ENCODE measurements at regions not wholly inside any gene's neighbourhood (a gene's known extent, or its start where the extent isn't known, plus 50 kb on each side); places are given as distances from the start of the nearest gene placed in this dataset.

DNA sequence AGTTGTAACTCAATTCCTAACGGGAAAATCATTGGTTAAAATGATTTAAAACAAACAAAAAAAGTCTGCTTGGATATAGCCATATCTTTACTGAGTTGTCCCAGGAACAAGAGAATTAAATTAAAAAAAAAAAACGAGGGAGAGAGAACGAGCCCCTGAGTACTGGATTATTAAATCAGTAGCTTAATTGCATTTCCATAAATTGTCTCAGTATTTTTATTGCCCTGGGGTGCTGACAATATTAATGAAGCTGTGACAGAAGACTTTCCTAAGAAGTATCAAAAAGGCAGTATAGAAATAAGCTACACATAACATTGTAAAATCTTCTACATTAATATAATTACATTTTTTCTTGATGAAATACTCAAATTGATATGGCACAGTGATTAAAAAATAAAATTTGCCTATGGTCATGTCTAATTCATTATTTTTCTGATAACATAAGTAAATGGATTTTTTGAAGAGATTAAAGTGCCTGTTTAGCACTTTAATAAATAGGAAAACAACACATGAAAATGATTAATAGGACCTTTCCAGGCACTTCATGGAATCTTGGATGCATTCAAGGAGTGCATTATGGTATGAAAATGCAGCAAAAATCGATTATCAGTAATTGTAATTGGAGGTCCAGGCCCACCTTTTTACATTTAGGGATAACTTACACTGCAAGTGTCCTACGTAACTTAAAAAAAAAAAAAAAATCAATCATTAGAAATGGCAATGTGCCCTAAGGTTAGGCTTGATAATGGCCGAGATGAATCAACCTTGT lies 2233.4 kb downstream of the ARAP2 start:
- no peak for DNase-seq (ENCODE audit: low read depth)

DNA sequence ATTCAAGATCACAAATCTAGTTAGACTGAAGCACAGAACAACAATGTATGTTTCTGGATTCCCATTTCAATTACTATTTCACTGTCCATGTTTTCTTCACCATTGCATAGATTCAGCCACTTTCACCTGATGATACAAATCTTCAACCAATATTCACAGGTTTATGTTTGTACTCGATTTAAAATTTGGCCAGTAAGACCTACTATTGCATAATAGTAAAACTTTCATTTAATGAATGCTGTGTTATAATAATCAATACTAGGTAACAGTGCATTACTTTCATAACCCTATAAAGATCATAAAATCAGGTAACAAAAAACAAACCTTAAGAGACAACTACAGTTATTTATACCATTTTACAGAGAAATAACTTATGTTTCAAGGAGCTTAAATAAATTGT lies 2209.1 kb downstream of the ARAP2 start:
- DNase-seq (ENCODE audit: low read depth): no peak

DNA sequence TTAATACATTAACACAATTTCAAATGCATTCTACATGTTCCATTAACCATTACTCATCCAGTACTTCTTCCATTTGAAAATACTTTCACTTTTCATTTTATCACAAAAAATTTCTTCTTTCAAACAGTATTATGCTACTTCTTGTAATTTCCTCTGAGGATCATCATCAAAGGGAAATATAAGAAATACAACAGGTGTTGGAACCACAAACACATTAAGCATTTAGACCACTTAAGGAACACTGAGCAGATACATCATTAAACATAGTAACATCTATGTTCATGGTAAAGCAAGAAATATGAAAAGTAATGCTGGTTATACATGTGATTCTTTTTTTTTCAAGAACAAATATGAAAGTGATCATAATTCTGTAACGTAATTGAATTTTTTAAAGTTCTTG lies 2207.0 kb downstream of the ARAP2 start:
- no peak for DNase-seq (ENCODE audit: low read depth)

DNA sequence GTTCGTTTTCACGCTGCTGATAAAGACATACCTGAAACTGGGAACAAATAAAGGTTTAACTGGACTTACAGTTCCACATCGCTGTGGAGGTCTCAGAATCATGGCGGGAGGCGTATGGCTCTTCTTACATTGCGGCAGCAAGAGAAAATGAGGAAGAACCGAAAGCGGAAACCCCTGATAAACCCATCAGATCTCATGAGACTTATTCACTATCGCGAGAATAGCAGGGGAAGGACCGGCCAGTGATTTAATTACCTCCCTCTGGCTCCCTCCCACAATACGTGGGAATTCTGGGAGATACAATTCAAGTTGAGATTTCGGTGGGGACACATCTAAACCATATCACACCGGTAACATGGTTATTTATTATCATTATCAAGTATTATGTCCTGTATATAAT lies 2204.5 kb downstream of the ARAP2 start:
- no peak for DNase-seq (ENCODE audit: low read depth)

DNA sequence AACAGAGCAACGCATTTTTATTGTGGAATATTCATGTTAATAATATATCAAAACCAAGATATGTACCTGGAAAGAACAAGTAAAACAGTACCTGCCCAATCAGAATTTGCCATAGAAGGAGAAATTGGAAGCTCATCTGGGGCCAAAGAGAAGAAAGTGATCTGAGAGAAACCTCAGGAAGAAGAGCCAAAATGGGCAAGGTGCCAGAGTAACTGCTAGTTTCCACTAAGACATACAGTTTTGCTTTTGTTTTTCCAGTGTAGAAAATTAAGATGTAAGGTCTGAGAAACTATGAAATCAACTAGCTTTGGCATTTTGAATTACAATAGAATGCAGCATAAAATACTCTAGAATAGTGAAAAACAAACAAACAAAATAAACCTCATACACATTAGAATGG lies 2201.2 kb downstream of the ARAP2 start:
- no peak for DNase-seq (ENCODE audit: low read depth)

DNA sequence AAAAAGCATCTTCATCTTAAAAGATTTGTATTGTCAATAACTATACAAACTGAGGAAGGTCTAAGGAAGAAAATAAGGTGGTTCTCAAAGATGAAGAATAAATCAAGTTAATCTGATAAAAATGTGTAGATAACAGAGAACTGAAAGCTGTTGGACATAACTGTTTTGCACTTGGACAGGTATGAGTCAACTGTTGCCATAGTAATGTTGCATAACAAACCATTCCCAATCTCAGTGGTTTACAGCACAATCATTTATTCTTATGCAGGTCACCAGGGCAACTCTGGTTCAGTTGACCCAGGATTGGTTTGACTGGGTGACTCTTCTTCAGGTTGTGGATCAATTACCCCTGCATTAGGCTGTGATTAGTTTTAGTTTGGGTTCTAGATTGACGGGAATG lies 2197.7 kb downstream of the ARAP2 start:
- DNase-seq (ENCODE audit: low read depth): peak; percentile 61

DNA sequence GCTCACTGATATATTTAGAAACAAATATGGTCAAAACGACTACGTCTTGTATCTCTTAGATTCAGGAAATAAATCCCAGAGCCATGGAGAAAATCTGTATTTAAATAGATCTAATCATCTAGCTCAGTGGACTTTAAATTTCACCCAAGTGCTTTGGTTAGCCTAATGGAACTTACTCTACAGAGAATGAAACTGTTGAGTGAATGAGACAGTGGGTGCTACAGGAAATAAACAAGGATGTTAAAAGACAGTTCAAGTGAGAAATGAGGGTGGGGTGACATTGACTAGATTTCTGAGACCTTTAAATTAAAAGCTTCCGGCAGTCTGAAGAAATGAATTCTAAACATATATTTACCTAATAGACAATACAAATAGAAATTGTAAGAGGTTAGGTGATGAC lies 2197.0 kb downstream of the ARAP2 start:
- no peak for DNase-seq (ENCODE audit: low read depth)

DNA sequence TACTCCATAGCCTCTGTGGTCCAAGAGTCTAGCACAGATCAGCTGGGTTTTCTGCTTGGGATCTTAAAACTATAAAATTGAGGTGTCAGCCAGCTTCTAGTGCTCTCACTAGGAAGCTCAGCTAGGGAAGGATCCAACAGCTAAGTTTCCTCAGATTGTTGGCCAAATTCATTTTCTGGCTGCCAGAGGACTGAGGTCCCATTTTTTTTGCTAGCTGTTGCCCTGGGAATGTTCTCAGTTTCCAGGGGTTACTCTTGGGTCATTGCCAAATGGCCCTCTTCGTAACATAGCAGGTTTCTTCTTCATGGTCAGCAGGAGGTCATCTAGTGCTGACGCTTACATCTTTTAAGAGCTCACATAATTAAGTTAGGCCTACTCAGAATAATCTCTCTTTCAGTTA lies 2178.2 kb downstream of the ARAP2 start:
- no peak for DNase-seq (ENCODE audit: low read depth)

DNA sequence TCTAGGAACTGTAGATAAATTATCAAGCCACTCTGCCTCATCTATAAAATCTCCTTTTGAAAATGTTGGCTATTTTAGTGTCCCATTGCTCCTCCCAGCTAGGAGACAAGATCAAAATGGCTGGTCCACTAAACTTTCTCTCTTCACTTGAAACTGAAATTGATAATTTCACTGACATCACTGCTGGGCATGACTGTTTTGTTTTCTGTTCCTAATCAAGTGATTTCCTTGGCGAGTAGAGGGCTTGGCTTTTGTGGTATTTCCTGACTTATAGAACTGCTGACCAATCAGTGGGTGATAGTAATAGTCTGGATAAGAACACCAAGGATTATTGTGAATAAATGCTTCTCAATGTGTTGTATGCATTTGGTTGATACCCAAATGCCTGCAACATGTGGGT lies 2152.9 kb downstream of the ARAP2 start:
- DNase-seq (ENCODE audit: low read depth): no peak

DNA sequence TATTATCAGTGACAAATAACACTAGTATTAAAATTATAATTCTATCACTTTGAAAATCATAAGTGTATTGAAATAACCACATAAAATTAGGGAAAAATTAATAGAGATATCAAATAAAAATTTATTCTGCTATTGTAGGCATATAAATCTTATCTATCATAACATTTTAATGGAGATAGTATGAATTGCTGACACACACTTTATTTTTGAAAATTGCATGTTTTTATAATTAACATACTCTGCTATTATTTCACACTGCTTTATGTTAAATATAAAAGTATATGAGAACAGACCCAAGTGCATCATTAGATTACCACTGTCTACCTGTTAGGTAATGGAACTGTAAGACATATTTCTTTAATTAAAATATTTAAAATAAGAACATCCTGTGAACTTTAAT lies 2150.2 kb downstream of the ARAP2 start:
- DNase-seq (ENCODE audit: low read depth): no peak

DNA sequence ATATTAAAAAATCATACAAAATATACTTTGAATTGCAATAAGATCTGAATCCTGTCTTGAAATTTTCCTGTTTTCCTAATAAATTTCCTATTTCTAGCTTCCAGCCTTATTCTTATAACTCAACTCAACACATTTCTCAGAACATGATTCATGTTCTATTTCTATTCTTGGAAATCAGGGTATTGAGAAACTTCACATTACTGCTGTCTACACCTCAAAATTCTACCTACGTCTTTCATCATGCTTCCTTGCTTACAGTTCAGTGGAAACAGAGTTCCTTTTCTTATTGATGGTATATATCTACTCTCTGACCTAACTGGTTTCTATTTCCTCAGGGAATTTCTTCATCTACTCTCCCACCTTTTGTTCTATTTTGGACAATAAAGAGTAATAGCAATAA lies 2139.0 kb downstream of the ARAP2 start:
- DNase-seq (ENCODE audit: low read depth): no peak

DNA sequence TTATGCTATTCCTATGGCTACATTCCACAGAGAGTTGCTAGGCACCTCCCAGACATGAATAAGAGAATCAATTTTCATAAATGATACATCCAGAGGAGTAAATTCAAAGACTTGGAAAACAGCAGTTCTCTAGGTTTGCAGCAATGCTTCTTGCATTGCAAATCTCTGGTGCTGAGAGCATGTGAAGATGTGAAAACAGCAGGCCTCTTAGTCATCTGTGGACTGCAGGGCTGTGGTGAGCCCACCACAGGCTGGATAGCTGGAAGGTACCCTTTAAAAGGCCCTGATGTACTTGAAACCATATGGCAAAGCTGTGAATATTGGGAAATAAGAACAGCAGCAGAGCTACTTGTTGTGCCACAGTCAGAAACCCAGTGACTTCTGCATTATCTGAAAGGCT lies 2135.9 kb downstream of the ARAP2 start:
- peak; percentile 10 for DNase-seq (ENCODE audit: low read depth)

DNA sequence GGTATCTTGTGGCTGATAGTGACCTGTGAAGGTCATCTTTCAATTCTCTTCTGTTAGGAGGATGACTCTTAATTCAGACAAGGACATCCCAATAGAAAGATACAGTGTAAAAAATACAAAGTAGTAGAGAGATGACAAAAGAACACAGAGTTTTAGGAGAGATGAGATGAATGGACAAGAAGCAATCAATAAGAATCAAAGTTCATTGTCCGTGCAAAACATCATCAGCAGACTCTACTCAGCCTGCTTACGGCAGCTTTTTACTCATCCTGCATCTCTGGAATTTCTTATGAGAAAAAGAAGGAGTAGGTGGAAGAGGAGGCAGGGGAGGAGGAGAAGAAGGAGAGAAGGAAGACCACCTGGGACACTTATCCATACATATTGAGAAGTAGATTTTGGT lies 2131.7 kb downstream of the ARAP2 start:
- DNase-seq (ENCODE audit: low read depth): no peak

DNA sequence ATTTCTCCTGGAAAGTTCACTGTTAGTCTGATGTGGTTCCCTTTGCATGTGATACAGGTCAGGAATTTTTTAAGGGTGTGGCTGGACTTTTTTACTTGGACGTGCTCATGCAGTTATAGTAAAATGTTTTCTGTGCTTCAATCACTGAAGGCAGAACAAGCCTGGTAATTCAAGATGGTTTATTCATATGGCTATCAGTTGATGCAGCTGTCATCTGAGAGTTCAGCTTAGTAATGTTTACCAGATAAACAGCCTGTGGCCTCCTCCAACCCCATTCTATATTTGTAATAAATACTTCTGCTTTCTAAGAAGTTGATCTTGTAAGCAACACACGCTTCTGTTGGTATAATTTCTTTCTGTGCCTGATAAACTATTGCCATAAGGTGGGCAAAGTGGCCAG lies 2105.9 kb downstream of the ARAP2 start:
- DNase-seq (ENCODE audit: low read depth): no peak

DNA sequence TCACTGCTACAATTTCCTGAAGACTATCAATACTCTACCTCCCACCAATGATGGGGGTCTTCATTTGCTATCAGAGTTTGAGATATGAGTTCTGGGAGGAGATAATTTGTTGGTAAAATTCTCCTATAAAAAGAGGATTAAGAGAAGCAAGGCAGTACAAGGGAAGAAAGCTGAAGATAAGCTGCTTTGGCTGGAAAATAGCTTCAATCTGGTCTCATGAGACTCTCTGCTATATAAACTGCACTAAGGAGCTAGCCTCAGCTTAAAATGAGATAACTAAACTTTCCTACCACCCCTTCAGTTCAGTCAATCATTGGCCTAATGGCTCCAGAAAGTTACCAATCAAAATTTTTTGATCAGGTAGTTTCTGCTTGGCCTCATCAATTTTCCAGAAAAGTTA lies 2105.0 kb downstream of the ARAP2 start:
- no peak for DNase-seq (ENCODE audit: low read depth)

DNA sequence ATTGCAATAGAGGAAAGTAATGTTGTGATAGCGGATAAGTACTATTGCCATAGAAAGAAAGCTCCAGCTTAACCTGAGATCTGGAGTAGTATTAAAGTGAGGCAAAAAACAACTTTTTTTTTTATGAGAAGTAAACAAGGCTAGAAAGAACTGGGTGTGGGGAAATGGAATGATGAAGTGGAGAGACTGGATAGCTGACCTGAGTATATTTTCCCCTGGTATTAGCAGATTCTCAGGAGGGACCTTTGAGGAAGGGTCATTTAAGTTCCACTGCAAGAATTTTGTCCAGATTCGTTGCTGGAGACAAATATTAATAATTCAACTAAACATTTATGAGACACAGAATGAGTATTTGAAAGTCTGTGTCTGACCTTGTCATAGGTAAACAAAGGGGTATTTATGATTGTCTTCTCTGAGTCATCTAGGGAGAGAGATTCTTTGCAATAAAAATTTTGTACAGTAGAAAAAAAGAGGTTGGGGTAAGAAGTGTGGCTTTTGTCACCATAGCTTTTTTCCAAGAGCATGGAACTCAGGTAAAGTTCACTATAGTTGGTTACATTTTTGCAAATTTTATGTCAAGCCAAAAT lies 2095.9 kb downstream of the ARAP2 start:
- no peak for DNase-seq (ENCODE audit: low read depth)

DNA sequence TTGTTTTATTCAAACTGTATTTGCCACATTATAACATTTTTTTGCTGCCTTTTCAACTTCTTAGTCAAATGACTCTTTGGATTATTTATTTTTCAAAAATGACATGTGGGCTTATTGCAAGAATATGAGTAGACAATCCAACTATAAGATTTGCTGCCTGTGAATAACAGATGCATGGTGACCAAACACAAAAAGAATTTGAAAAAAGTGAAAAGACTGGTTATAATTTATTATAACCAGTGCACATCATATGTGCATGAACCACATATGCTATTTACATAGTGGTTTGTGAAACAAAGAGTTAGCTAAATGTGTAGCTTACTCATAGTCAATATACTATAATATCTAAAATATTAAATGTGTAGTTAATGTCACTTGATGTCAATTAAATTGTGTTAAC lies 2086.8 kb downstream of the ARAP2 start:
- no peak for DNase-seq (ENCODE audit: low read depth)

DNA sequence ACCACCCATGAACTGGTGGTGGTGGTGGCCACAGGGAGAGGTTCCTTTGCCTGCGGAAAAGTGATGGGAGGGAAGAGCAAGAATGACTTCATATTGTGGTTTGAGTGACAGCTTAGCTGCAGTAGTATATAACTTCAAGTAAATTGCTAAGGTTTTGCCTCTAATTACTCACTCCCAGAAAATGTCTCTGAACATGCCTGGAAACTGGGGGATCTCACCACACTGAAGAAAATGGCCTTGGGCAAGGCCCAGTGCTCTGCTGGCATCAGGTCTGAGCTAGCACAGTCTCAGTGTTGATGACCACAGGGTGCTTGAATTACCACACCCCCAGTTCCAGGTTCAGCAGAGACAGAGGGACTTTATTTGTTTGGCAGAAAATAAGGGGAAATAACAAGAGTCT lies 2085.4 kb downstream of the ARAP2 start:
- DNase-seq (ENCODE audit: low read depth): no peak

DNA sequence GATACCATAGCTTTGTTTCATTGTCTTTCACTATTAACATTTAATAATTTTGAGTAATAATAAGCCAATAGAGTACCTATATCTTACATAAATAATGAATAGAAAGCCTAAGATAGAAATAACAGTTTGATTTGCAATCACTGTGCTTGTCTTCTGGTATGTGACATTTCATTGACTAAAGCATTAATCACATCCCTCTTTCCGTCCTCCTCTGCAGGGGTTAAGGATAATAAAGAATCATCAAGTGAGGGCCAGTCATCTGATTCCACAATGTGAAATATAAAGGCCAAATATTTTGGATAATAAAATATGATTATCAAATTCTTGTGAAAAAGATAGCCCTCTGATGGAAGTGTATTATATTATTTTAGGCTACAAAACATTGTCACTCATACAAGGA lies 2073.4 kb downstream of the ARAP2 start:
- DNase-seq (ENCODE audit: low read depth): no peak

DNA sequence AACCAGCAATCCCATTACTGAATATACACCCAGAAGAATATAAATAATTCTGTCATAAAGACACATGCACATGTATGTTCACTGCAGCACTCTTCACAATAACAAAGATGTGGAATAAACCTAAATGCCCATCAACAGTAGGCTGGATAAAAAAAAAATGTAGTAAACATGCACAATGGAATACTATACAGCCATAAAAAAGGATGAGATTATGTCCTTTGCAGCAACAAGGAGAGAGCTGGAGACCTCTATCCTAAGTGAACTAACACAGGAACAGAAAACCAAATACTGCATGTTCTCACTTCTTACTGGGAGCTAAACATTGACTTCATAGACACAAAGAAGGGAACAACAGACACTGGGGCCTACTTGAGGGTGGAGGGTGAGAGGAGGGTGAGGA lies 2067.7 kb downstream of the ARAP2 start:
- DNase-seq (ENCODE audit: low read depth): no peak

DNA sequence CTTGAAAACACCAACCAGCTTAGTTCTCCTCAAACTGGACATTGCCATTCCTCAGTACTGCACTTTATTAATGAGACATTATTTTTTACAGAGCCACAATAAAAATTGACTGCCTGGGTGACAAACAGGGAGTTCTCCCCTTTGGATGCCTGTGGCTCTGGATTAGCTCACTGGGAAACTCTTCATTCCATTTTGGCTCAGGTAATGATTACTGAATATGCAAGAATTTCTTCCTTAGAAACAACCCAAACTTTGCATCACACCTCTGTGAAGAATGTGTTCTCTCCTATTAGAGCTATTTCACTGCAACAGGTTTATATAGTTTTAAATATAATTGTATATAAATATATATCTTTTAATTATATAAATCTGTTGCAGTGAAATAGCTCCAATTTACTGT lies 2065.8 kb downstream of the ARAP2 start:
- no peak for DNase-seq (ENCODE audit: low read depth)

DNA sequence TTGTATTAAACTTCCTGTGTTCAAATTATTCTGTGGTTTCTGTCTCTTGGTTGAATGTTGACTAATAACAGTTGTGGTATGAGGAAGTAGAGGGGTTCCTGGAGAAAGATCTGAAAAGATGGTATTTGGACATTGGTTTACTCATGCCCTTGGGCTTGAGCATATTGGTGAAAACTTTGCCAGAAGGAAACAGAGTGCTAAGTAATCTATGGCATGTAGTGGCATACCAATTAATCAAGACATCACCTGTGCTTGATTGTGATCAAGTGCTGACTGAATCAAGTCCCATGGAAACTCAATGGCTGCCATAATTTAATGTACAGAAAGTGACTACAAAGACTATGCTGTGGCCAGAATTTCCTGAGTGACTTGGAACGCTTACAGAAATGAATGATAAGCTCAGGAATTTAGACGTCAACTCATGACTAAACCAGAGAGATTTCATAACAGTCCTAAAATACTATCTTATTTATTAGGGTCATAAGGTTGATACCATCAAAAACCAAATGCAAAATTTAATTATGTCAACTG lies 2062.9 kb downstream of the ARAP2 start:
- DNase-seq (ENCODE audit: low read depth): peak; percentile 89

DNA sequence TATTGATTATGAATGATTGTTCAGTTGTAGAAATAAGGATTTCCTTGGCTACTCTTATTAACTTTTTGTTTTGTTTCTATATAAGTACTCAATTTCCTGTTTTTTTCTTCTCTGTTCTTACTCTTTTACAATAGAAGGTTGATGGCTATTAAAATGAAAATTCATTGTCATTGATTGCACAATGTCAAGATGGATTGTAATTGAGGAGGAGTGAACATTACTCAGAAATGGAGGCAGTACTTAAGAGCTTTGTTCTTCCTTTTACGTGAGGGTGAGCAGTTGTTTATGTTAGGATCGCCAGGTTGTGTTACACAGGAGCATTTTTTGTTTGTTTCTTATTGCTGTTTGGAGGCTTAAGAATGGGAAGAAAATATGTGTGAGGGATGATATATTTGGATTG lies 2062.4 kb downstream of the ARAP2 start:
- DNase-seq (ENCODE audit: low read depth): peak; percentile 63

DNA sequence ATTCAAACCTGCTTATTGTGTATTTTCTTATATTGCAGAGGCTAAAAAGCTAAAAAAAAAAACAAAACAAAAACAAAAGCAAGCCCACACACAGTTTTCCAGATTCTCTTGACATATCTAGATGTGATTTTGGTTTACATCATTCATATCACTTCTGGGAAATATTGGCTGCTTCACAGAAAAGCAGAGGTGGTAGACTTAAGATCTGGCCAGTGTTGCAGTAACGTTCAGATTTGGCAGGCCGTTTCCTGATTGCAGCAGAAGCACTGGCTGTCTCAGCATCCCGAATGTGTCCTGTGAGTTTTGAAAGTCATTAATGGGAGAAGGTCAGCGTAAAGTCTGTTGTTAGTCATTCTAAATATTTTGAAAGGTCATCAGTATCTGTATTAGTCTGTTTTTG lies 2062.0 kb downstream of the ARAP2 start:
- no peak for DNase-seq (ENCODE audit: low read depth)
